Cardiac septum (tissue), 1 donor: ENCODE measurements at regions not wholly inside any gene's neighbourhood (a gene's known extent, or its start where the extent isn't known, plus 50 kb on each side); places are given as distances from the start of the nearest gene placed in this dataset.

Experiments
- DNase-seq: peaks from one replicate; pipeline ENCODE4 v3.0.0-alpha.2; 2020; ENCODE audit warnings: low spot score
- intact Hi-C: fragments of 100-400 bp; cut with DNase I; formaldehyde crosslinking; loops from one replicate; pipeline ENCODE4 v1.14.0; 2022
- donor health status: DM: no; HTN: no; CAD: no.

GRCh38 chr4:128470492-128471053 is 183.0 kb upstream of the PGRMC2 start:
- intact Hi-C loops, result no loop called here

GRCh38 chr4:128468123-128468989 is 180.7 kb upstream of the PGRMC2 start:
- DNase-seq, result no peak
- intact Hi-C loops, result no loop called here

More at GRCh38 chr4:128470492-128471053, 183.0 kb upstream of the PGRMC2 start:
- no peak for DNase-seq

GRCh38 chr4:128465523-128465922 is 177.9 kb upstream of the PGRMC2 start:
- no peak for DNase-seq
- intact Hi-C loops, result no loop called here

GRCh38 chr4:128463006-128463405 is 175.4 kb upstream of the PGRMC2 start:
- intact Hi-C loops, result no loop called here

GRCh38 chr4:128462103-128462783 is 174.6 kb upstream of the PGRMC2 start:
- intact Hi-C loops, result no loop called here
- no peak for DNase-seq

More at GRCh38 chr4:128463006-128463405, 175.4 kb upstream of the PGRMC2 start:
- no peak for DNase-seq

GRCh38 chr4:128461291-128462102 is 173.9 kb upstream of the PGRMC2 start:
- DNase-seq, result no peak
- intact Hi-C loops, result no loop called here

- intact Hi-C loops, result loop anchor here (5.0 kb wide), 2 partner anchors 93 to 108 kb away; no protein-coding TSS in a partner anchor
These were observed 171.9 kb upstream of the PGRMC2 start for GRCh38 chr4:128459547-128459946.

GRCh38 chr4:128458816-128459215 is 171.2 kb upstream of the PGRMC2 start:
- intact Hi-C loops, result loop anchor here (5.0 kb wide), 2 partner anchors 93 to 108 kb away; no protein-coding TSS in a partner anchor

More at GRCh38 chr4:128459547-128459946, 171.9 kb upstream of the PGRMC2 start:
- no peak for DNase-seq

GRCh38 chr4:128457726-128458125 is 170.1 kb upstream of the PGRMC2 start:
- no peak for DNase-seq
- intact Hi-C loops, result loop anchor here (5.0 kb wide), 2 partner anchors 95 to 110 kb away; no protein-coding TSS in a partner anchor

More at GRCh38 chr4:128458816-128459215, 171.2 kb upstream of the PGRMC2 start:
- no peak for DNase-seq

GRCh38 chr4:128456171-128456570 is 168.6 kb upstream of the PGRMC2 start:
- no peak for DNase-seq
- intact Hi-C loops, result loop anchor here (5.0 kb wide), 2 partner anchors 96 to 111 kb away; no protein-coding TSS in a partner anchor

GRCh38 chr4:128455480-128455879 is 167.9 kb upstream of the PGRMC2 start:
- no peak for DNase-seq
- intact Hi-C loops, result loop anchor here (5.0 kb wide), 2 partner anchors 97 to 112 kb away; no protein-coding TSS in a partner anchor

GRCh38 chr4:128454881-128455280 is 167.3 kb upstream of the PGRMC2 start:
- no peak for DNase-seq
- intact Hi-C loops, result loop anchor here (1.0 to 5.0 kb wide), 4 partner anchors 97 to 407 kb away; partner anchors contain the start of gene JADE1

- intact Hi-C loops, result loop anchor here (1.0 to 5.0 kb wide), 2 partner anchors 355 to 408 kb away; partner anchors contain the start of gene JADE1
- peak; percentile 82 for DNase-seq
These were observed 166.8 kb upstream of the PGRMC2 start for GRCh38 chr4:128454281-128454871.

- intact Hi-C loops, result loop anchor here (5.0 kb wide), 1 partner anchor 410 kb away; no protein-coding TSS in a partner anchor
- no peak for DNase-seq
These were observed 164.8 kb upstream of the PGRMC2 start for GRCh38 chr4:128452415-128452814.

- intact Hi-C loops, result loop anchor here (5.0 kb wide), 1 partner anchor 411 kb away; no protein-coding TSS in a partner anchor
- DNase-seq, result no peak
These were observed 163.8 kb upstream of the PGRMC2 start for GRCh38 chr4:128451270-128451905.

GRCh38 chr4:128450326-128451120 is 162.9 kb upstream of the PGRMC2 start:
- intact Hi-C loops, result loop anchor here (5.0 kb wide), 1 partner anchor 412 kb away; no protein-coding TSS in a partner anchor
- DNase-seq, result no peak

GRCh38 chr4:128449251-128449650 is 161.6 kb upstream of the PGRMC2 start:
- DNase-seq, result no peak
- intact Hi-C loops, result no loop called here
